ENCODE measurements at regions not wholly inside any gene's neighbourhood (a gene's known extent, or its start where the extent isn't known, plus 50 kb on each side); places are given as distances from the start of the nearest gene placed in this dataset.

DNA sequence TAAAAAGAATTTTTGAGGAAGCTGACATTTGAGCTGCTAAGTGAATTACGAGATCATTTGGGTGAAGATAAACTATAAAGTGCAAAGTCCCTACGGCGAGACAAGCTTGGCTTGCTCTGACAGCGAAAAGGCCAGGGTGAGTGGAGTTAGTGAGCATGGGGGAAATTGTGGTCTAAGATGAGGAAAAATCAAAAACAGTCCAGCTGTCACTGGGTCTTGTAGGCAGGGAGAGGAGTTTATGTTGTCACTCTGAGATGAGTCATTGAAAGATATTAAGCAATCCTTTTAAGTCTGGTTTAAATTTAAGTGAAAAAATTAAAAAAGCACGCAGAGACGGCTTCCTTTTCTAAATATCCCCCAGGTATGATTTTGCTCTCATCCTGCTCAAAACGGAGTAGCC is 601.9 kb downstream of the MRPL39 start:
- TF ChIP-seq RAD21 (conservative IDR thresholded peaks at IDR 0.05 in 1 of 2, IDR thresholded peaks at IDR 0.05 in 1 of 2) (no peak), EP300 (IDR thresholded peaks at IDR 0.05) (no peak), HOXA7 (CRISPR knock-in tag; IDR thresholded peaks at IDR 0.05) (no peak), MAFK (IDR thresholded peaks at IDR 0.05; ENCODE audit: partially characterized antibody) (no peak), PHF8 (IDR thresholded peaks at IDR 0.05; ENCODE audit: borderline replicate concordance, low read depth) (no peak), POLR2A (IDR thresholded peaks at IDR 0.05; ENCODE audit: low read length) (no peak), CHD4 (IDR thresholded peaks at IDR 0.05; ENCODE audit: borderline replicate concordance) (no peak)
- TF ChIP-seq, protein P1, sequence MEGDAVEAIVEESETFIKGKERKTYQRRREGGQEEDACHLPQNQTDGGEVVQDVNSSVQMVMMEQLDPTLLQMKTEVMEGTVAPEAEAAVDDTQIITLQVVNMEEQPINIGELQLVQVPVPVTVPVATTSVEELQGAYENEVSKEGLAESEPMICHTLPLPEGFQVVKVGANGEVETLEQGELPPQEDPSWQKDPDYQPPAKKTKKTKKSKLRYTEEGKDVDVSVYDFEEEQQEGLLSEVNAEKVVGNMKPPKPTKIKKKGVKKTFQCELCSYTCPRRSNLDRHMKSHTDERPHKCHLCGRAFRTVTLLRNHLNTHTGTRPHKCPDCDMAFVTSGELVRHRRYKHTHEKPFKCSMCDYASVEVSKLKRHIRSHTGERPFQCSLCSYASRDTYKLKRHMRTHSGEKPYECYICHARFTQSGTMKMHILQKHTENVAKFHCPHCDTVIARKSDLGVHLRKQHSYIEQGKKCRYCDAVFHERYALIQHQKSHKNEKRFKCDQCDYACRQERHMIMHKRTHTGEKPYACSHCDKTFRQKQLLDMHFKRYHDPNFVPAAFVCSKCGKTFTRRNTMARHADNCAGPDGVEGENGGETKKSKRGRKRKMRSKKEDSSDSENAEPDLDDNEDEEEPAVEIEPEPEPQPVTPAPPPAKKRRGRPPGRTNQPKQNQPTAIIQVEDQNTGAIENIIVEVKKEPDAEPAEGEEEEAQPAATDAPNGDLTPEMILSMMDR (IDR thresholded peaks at IDR 0.05) = no peak

All from A549 (cell line).